GM12872 (cell line): ENCODE measurements at regions not wholly inside any gene's neighbourhood (a gene's known extent, or its start where the extent isn't known, plus 50 kb on each side); places are given as distances from the start of the nearest gene placed in this dataset.

Source experiments
- CTCF ChIP-seq: IDR thresholded peaks from 3 replicates; pipeline ENCODE4 v1.5.1; 2011; ENCODE audit warnings: low read depth, mild to moderate bottlenecking, low read length, moderate library complexity; ENCODE audit not compliant: insufficient read depth

GRCh38 chr18:29588446-29589100 lies 1411.6 kb upstream of the CDH2 start:
- no peak for TF ChIP-seq CTCF

- TF ChIP-seq CTCF = no peak
Observed at GRCh38 chr18:29586210-29586609, 1409.3 kb upstream of the CDH2 start.

DNA sequence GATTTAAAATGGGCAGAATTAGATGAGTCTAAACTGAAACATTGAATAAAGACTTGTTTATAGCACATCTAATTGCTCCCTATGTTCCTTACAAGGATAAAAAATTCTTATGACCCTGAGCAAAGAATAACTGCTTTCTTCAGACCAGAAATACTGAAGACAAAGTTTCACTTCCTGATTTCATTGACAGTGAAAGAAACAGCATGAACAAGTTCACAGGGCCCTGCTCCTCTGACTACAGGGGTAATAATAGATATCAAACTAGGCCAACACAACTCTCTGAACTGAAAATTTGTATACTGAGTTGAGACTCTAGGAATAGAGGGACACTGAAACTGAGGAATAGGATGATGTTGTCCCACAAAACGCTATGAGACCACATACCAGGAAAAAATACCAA lies 1383.3 kb upstream of the CDH2 start:
- TF ChIP-seq CTCF = no peak

GRCh38 chr18:29556070-29556469 lies 1379.1 kb upstream of the CDH2 start:
- TF ChIP-seq CTCF = no peak

DNA sequence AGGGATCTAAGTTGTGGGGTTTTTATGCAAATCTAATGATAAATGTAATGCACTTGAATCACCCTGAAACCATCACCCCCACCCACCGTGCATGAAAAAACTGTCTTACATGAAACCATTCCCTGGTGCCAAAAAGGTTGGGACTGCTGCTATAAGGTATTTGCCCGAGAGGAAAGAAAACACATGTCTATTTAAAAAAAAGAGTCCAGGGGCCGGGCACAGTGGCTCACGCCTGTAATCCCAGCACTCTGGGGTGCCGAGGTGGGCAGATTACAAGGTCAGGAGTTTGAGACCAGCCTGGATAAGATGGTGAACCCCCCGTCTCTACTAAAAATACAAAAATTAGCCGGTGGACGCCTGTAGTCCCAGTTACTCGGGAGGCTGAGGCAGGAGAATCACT lies 1372.8 kb upstream of the CDH2 start:
- TF ChIP-seq CTCF = no peak

DNA sequence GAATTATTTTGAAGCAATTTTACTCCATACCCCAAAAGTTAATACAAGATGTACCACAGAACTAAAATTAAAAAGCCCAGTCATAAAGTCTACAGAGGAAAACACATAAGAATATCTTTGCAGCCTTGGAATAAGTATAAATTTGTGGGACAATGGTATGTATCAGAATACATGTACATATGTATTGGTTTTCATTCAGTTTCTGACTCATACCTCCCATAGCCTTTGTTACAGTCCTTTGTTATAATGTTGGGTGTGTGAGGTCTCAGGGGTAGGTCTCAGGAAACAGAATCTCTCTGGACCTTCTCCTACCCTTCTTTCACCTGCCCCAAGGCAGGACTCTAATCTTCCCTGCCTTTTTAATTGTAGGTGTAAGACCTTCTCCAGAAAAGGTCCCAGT lies 1370.7 kb upstream of the CDH2 start:
- TF ChIP-seq CTCF = no peak

DNA sequence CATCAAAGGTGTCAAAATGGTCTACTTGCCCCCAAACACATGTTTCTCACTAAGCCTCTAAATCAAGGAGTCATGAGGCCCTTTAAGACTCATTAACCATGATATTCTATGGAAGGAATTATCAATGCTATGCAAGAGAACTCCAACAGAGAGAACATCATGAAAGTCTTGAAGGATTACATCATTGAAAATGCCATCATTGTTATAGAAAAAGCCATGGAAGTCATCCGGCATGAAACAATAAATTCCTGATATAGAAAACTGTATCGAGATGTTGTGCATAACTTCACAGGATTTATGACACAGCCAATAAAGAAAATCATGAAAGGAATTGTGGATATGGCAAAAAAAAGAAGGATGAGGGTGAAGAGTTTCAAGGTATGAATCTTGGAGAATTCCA lies 1363.6 kb upstream of the CDH2 start:
- no peak for TF ChIP-seq CTCF

- no peak for TF ChIP-seq CTCF
Observed at GRCh38 chr18:29531746-29532145, 1354.8 kb upstream of the CDH2 start.
